Stomach (tissue), 8 donors: ENCODE measurements at regions not wholly inside any gene's neighbourhood (a gene's known extent, or its start where the extent isn't known, plus 50 kb on each side); places are given as distances from the start of the nearest gene placed in this dataset.

Source experiments
- DNase-seq, 2 donors: peaks; one replicate each; pipeline versions ENCODE4 v3.0.0 to v3.0.0-alpha.2; 2013 to 2019
- H3K27ac ChIP-seq, 5 donors: fragments of 200-600 bp in 4 of 5; sonication (generic) in 4 of 5; one replicate each; pipeline ENCODE4 v1.5.1; 2013 to 2019; ENCODE audit warnings: mild to moderate bottlenecking in 1 of 5, moderate library complexity in 1 of 5
- H3K27me3 ChIP-seq, 3 donors: fragments of 200-600 bp; sonication (generic); one replicate each; pipeline ENCODE4 v1.5.1; 2017 to 2019; ENCODE audit warnings: mixed run types in 1 of 3
- H3K36me3 ChIP-seq, 4 donors: fragments of 200-600 bp; sonication (generic); 1 replicate in 3 of 4; 2 replicates in 1 of 4; pipeline ENCODE4 v1.5.1; 2016 to 2019
- H3K4me1 ChIP-seq, 4 donors: fragments of 200-600 bp; sonication (generic); one replicate each; pipeline ENCODE4 v1.5.1; 2016 to 2019
- H3K4me3 ChIP-seq, 4 donors: fragments of 200-600 bp; sonication (generic) in 3 of 4; one replicate each; pipeline ENCODE4 v1.5.1; 2016 to 2019; ENCODE audit warnings: mild to moderate bottlenecking in 1 of 4
- H3K9me3 ChIP-seq, 4 donors: fragments of 200-600 bp; sonication (generic); one replicate each; pipeline ENCODE4 v1.5.1; 2016 to 2019
- CTCF ChIP-seq, 7 experiments: fragments of 450-650 bp in 4 of 7; fragments of 200-600 bp in 3 of 7; sonication (generic) in 3 of 7; IDR thresholded peaks; one replicate each; pipeline ENCODE4 v1.5.1; 2016 to 2019; ENCODE audit warnings: antibody characterized with exemption in 7 of 7, control low read depth in 2 of 7, mild to moderate bottlenecking in 1 of 7
- EP300 ChIP-seq: sonication (generic); formaldehyde crosslinking; IDR thresholded peaks from one replicate; pipeline ENCODE4 v1.6.1; 2017; ENCODE audit warnings: antibody characterized with exemption
- POLR2A ChIP-seq, 4 donors: fragments of 450-650 bp; IDR thresholded peaks; one replicate each; pipeline ENCODE4 v1.6.1; 2016; ENCODE audit warnings: antibody characterized with exemption in 4 of 4, control low read depth in 2 of 4, mild to moderate bottlenecking in 1 of 4, moderate library complexity in 1 of 4
- POLR2AphosphoS5 ChIP-seq, 3 donors: sonication (generic); formaldehyde crosslinking; IDR thresholded peaks; one replicate each; pipeline ENCODE4 v1.6.1; 2016; ENCODE audit warnings: antibody characterized with exemption in 3 of 3
- WGBS, 5 donors: extraction: QIAGEN DNeasy Blood & Tissue Kit in 3 of 5; methylation state at CpG; one replicate each; pipeline versions ENCODE4 v1.1.5 to v1.1.7; 2013 to 2018; 5-methylcytosine and 5-hydroxymethylcytosine counted together
- intact Hi-C: fragments of 100-400 bp; cut with DNase I; formaldehyde crosslinking; loops from one replicate; pipeline ENCODE4 v1.15.1; 2023; ENCODE audit warnings: low total_unique reads
- donor health status: healthy with polysubstance abuse.
- donor health status: Bipolar disorder and iron deficiency.
- donor health status: healthy.

GRCh38 chr12:17344649-17345048, 738.7 kb upstream of the LMO3 start:
- no peak for DNase-seq
- Histone ChIP-seq H3K4me1 (no peaks in the 10 kb centered on the region), H3K9me3 (no peaks in the 10 kb centered on the region), H3K27ac (no peak overlapping the region), H3K4me3 (no peak overlapping the region), H3K27me3 (no peaks in the 10 kb centered on the region), H3K36me3 (no peaks in the 10 kb centered on the region)
- intact Hi-C loops, result no loop called here
- TF ChIP-seq EP300 (no peak), CTCF (IDR thresholded peaks at IDR 0.05) (no peak), POLR2A (IDR thresholded peaks at IDR 0.05) (no peak)
- WGBS, 5 donors, result 68 to 83% (median 75%) methylated on average over 1 of the region's 1 CpG

- 22 to 50% (median 44%) methylated on average over 1 of the region's 1 CpG for WGBS, 5 donors
- Histone ChIP-seq H3K27ac (no peak overlapping the region), H3K9me3 (peaks cover 0 to 4% (median 0%) of the 10 kb centered on the region in 4 donors), H3K4me3 (no peak overlapping the region), H3K27me3 (no peaks in the 10 kb centered on the region), H3K4me1 (no peaks in the 10 kb centered on the region), H3K36me3 (no peaks in the 10 kb centered on the region)
- no peak for DNase-seq
- TF ChIP-seq POLR2AphosphoS5 (IDR thresholded peaks at IDR 0.05), result no peak
- TF ChIP-seq EP300, result no peak
- no peak for TF ChIP-seq POLR2A (IDR thresholded peaks at IDR 0.05)
- no peak for TF ChIP-seq CTCF (IDR thresholded peaks at IDR 0.05)
- intact Hi-C loops, result no loop called here
These were observed 736.5 kb upstream of the LMO3 start for GRCh38 chr12:17342381-17342961.

- Histone ChIP-seq H3K4me1 (no peaks in the 10 kb centered on the region), H3K27me3 (no peaks in the 10 kb centered on the region), H3K36me3 (no peaks in the 10 kb centered on the region), H3K27ac (no peak overlapping the region), H3K9me3 (peaks cover 0 to 4% (median 0%) of the 10 kb centered on the region in 4 donors), H3K4me3 (no peak overlapping the region)
- no peak for TF ChIP-seq EP300
- no peak for TF ChIP-seq CTCF (IDR thresholded peaks at IDR 0.05)
- no peak for TF ChIP-seq POLR2AphosphoS5 (IDR thresholded peaks at IDR 0.05)
- no peak for TF ChIP-seq POLR2A (IDR thresholded peaks at IDR 0.05)
- WGBS, 5 donors, result 80 to 91% (median 87%) methylated on average over 3 of the region's 3 CpGs
- DNase-seq, result no peak
- intact Hi-C loops, result no loop called here
These were observed 729.5 kb upstream of the LMO3 start for GRCh38 chr12:17335487-17335886.

- WGBS, 5 donors, result 30 to 52% (median 40%) methylated on average over 3 of the region's 3 CpGs
- no peak for TF ChIP-seq EP300
- TF ChIP-seq POLR2A (IDR thresholded peaks at IDR 0.05), result no peak
- no peak for TF ChIP-seq CTCF (IDR thresholded peaks at IDR 0.05)
- no peak for TF ChIP-seq POLR2AphosphoS5 (IDR thresholded peaks at IDR 0.05)
- H3K4me3 ChIP-seq, result no peak overlapping the region
- DNase-seq, result no peak
- no peaks in the 10 kb centered on the region for H3K27me3 ChIP-seq
- no peaks in the 10 kb centered on the region for H3K36me3 ChIP-seq
- H3K4me1 ChIP-seq, result no peaks in the 10 kb centered on the region
- no peak overlapping the region for H3K27ac ChIP-seq
- intact Hi-C loops, result no loop called here
- peaks cover 0 to 4% (median 0%) of the 10 kb centered on the region in 4 donors for H3K9me3 ChIP-seq
These were observed 728.8 kb upstream of the LMO3 start for GRCh38 chr12:17334784-17335183.
